NCI-H2196 treated with DMSO at 0.1 percent for 48 hours (cell line): ENCODE measurements at regions not wholly inside any gene's neighbourhood (a gene's known extent, or its start where the extent isn't known, plus 50 kb on each side); places are given as distances from the start of the nearest gene placed in this dataset.

Experiments used
- DNase-seq: peaks from one replicate; lab custom pipeline; 2025; ENCODE audit not compliant: unreplicated experiment; lab: John Stamatoyannopoulos, UW

DNA sequence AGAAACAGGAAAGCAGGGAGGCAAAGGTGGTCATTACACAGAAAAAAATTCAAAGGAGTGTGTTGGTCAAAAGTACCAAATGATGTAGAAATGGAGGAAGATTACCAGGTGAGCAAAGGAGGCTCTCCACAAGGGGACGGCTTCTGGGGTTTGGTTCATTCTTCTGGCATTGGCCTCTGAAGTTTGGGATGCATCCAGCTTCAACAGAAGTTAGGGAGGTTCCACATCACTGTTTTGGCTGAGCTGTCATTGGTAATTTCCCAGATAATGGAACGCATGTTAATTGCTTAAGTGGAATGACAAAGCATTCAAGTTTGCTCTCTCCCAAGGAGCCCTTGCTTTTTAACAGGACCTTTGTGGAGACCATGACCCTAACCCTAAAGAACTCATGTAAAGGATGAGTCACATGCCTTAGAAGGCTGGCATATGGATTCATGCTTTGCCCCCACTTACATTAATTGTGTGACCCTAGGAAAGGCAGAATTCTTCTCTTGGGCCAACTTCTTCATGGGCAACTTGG is 398.6 kb downstream of the GPAM start:
- DNase-seq, result no peak

DNA sequence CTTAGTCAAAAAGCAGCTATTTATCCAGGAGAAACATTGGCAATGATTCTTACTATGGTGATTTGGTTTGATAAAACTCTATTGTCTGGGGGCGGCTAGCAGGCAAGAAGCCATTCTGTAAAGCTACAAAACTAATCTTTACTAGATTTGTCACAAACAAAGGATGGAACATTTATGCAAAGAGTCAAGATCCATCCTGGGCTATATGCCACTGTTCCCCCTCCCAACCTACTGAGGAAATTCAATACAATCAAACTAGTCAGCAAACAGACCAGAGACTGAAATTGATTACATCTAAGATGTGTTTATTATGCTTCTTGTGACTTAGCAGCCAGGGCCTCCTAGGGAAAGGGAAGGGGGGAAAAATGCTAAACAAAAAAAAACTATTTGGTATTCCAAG is 397.6 kb downstream of the GPAM start:
- no peak for DNase-seq

DNA sequence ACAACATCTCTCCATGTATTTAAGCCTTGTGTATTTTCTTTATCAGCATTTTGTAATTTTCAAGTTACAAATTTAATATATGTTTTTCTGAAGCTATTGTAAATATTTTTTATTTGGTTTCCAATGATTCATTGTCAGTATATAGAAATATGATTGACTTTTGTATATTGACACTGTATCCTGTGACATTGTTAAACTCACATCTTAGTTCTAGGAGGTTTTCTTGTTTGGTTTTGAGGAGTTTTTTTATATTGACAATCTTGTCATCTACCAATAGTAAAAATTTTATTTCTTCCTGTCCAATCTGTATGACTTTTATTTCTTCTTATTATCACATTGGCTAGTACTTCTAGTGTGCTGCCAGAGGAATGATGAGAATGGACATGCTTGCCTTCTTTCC is 393.7 kb downstream of the GPAM start:
- DNase-seq, result no peak

DNA sequence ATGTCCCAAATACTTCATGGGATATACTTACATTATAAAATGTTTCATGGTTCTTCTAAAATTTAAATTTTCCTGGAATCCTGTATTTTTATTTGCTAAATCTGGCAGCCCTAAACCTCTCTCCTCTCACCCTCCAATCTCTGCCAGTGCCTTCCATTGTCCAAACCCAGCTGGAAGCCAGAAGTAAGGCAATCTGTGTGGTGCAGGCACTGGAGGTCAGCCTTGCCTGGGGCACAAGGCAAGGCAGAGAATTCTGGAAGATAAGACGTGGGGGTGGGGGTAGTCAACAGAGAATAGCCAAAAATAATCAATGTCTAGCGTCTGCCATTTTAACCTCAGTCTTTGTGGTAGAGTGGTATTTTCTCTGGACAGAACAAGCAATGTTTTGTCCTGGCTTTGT is 381.7 kb downstream of the GPAM start:
- DNase-seq, result no peak

DNA sequence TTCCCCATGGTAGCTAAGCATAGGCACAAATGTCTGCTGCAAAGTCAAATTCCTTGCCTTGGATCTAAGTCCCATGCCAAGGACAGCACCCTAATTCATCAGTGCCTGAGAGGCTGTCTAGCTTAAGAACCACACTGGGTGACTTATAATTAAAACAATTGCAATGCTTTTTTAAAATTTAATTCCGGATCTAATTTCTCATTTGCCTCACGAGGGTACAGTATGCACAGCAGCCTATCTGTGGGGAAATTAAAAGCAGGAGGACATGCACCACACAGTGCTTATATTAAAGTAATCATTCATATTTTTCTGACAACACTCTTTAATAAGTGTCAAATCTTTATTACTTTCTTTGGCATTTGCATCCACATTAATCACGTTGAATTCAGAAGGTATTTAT is 378.8 kb downstream of the GPAM start:
- DNase-seq, result no peak

DNA sequence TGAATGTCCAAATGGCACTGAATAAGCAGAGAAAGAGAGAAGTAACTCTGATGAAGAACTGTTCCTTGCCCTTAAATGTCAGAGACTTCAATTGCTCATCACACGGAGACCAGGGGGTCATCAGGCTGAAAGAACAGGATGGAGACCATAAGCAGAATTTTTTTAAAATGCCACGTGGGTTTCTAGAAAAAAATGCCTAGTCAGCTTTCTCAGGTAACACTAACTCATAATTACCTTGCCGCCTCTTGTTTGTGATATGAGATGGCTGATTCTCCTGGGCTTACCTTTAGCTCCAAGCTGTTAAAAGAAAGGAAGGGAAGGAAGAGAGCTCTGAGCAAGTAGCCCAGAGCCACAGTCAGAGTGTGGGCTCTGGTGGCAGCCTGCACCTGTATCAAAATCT is 372.0 kb downstream of the GPAM start:
- no peak for DNase-seq

DNA sequence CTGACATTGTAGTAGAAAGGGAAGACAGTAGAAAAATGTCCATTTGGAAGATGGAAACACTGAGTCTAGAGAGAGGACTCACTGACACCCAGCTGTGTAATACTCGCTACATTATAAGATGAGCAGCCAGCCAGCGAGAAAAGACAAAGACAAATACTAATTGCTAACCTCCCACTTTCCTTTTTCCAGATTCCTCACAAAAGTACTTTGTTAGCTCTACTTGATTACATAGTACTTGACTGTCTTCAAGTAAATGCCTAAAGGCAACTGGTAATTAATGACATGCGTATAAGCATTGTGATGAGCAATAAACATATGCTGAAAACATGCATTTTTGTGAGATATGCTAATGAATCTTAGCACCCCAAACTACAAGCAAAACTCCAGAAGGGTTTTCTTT is 363.1 kb downstream of the GPAM start:
- no peak for DNase-seq

DNA sequence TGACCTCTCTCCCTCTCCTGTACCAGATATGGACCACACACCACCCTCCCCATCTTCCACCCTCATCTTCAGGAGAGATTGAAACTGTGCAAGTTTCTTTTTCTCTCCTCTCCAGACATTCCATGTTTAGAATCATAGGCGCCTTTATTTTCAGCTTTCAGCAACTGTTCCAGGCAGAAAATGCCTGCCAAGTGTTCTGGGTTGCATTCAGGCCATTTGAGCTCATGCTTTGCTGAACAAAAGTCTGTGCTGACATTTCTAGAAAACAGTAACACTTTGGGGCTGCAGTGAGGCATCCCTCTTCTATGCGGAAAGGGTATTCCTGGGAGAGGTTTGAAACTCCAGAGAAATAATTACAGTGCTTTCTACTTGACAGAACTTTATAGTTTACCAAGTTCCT is 361.7 kb downstream of the GPAM start:
- no peak for DNase-seq

DNA sequence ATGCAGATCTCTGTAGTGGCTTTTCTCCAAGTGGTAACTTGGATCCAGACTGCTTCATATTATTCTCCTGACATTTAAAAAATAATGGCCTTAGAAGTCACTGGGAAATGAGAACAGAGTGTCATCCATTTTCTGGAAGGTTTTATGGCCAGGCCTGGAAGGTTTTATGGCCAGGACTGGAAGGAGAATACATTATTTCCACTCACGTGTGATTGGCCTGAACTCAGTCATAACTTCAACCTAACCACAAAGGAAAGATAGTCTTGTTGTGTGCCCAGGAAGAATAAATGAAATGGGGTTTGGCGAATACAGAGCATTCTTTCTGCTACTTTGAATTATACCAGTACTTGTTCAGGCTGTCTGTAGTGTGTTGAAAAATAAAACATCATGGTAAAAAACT is 360.9 kb downstream of the GPAM start:
- no peak for DNase-seq

DNA sequence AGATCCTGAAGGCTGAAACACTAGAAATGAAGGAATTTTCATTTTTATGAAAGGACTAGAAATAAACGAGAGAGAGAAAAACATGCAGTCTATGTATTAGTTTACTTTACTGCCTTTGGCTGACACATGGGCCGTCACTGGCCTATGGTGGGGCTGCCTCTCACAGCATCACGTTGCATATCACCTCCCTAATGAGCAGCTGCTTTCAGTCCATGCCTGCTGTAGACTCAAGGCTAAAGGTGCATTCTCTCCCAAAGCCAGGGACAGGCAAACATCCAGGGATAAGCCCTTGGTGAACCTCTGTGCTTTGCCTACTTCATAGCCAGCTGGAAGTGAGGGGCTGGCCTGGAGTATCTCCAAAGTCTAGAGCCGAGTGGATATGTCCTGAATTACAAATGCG is 359.4 kb downstream of the GPAM start:
- no peak for DNase-seq

DNA sequence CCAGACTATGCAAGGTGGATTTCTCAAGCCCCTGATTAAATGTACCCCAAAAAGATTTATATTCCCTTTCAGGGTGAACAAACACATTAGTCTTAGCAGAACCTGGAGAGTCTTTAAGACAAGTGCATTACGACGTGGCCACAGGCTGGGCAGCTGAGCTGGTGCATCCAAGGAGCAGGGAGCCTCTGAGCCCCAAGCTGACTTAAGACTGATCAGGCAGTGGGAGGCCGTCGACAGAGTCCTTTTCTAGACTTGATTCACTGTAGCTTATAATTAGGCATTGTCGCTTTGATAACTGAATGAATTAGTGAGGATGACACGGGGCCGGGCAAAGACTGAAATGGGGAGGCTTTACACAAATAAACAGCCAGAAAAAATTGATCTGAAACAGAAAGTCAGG is 353.2 kb downstream of the GPAM start:
- no peak for DNase-seq

DNA sequence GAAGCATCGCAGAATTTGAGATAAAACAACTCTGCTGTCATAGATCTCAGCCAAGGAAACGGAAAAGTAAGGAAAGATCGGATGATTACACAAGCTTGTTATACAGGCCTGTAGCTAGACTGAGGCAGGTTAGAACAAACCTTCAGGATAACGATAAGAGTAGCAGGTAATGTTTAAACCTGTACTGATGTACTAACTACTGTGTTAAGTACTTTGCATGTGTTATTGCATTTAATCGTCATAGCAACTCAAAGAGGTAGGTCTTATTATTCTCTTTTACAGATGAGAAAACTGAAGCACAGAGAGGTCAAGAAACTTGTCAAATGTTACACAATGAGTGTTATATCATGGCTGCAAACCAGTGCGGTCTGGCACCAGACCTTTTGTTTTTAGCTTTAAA is 352.5 kb downstream of the GPAM start:
- DNase-seq, result no peak

DNA sequence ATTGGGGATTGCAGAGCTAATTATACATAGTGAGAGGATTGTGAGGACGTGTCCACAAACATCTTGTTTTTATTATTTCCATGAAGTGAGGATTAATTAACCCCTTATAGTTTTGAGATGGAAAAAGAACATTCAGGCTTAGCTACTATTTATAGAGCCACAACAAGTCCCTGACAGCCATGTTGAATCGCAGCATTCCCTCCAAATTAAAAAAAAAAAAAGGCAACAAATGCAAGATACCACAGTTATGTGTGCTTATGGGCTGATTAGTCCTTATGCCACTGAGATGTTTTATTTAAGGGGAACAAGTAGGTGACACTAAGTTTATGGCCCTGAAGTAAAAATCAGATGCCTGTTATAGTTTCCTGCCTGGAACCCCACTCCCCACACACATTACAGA is 350.3 kb downstream of the GPAM start:
- no peak for DNase-seq

DNA sequence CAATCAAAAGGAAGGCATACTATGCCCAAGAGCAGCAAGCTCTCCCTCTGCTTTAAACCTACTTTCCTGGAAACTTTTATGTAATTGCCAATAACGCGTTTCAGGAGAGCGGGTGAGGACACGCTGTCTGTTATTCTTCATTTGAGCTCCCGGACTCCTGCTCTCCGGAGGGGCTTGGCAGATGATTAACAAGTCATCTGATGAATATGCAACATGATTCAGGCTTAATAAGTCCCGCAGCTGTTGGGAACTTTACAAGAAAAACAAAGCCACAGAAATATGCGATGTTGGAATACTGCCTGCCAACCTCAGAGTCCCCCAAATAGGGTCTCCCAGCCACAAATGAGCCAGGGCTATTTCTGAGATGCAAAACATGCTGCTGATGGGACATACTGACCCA is 348.0 kb downstream of the GPAM start:
- no peak for DNase-seq

DNA sequence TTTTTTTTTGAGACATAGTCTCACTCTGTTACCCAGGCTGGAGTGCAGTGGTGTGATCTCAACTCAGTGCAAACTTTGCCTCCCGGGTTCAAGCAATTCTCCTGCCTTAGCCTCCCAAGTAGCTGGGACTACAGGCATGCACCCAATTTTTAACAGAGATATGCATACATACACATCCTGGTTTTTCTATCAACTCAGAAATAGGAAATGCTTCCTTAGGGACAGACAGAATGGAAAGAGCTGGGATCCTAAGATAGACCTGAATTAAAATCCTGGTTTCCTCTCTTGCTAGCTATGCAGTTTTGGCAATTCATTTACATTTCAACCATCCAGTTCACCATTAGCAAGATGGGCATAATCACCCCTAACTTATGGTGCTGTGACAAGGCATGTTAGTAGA is 347.5 kb downstream of the GPAM start:
- no peak for DNase-seq

DNA sequence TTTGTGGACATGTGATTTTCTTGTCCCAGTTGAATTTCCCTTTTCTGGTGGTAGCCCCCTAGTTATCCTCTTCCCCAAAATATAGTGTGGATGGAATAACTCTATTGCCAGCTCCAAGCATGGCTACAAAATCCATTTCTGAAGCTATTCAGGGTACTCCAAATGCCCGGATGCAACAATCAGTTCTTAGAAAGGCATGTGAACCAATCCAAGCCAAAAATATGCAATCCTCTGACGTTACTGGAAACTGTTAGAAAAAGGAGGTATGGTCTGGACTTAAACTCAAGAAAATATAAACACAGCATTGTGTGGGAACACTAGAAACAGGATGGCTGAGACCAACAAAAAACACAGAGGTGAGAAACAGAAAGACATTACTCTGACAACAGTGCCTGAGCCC is 347.0 kb downstream of the GPAM start:
- no peak for DNase-seq

DNA sequence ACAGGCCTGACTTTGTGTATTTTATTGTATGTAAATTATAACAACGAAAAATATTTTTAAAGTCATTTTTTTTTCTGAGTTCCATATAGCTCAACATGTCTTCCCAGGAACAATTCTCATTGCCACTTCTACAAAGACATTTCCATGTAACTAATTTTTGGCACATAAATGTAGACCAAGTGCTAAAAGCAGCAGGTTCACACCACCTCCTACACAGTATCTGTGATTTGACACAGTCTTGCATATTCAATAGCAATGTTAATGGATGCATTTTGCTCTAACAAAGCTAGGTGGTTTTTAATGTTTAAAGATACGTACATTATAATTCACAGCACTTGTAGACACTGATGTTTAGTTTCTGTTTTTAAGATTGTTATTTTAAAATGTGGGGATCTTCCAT is 346.5 kb downstream of the GPAM start:
- no peak for DNase-seq

DNA sequence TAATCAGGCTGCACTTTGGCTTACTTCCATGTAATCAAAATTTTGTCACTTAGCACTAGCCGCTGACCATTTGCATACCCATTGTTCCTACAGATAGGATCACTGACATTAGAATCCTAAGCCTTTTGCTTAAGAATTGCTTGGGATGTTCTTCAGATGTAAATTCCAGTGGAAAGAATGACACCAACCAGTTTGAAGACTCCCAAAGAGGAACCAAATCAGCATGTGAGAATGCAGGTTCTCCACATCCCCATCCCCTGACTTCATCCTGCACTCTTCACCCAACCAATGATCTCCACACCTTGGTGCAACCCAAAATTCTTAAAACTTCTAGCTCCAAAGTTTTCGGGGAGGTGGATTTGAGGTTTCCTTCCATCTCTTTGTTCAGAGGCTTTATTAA is 345.6 kb downstream of the GPAM start:
- DNase-seq, result no peak

DNA sequence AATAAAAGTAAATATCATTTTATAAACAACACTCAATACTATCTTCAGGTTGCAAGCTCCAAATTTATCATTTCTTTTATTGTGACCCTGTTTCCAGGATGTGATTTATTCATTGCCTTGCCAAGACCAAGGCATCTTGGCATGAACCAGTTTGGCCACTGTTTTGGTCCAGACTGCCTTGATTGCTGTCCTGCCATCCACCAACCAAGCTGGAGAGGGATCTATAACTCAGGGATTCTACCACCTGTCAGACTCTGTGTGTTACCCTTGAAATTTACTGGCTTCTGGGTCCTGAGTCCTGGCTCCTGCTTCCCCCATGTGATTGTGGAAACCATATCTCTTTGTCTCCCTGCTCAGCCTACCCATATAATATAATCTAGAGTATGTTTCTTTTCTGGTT is 343.0 kb downstream of the GPAM start:
- DNase-seq, result no peak

DNA sequence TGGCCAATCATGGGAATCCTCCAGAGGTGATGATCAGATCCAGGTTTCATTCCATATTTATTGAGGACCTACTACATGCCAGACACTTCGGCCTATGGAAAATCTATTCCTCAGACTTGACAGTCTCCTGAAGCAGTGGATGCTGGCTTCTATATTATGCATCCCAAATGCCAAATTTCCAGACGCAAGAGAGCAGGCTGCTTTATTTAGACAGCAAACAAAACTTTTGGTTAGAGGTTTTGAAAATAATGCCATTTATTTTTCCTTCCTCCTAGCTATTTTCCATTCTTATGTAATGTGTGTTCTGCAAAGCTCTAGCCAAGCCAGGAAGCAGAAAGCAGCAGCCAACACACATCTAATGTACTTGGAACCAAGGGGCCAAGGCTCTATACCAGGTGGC is 330.8 kb downstream of the GPAM start:
- no peak for DNase-seq

DNA sequence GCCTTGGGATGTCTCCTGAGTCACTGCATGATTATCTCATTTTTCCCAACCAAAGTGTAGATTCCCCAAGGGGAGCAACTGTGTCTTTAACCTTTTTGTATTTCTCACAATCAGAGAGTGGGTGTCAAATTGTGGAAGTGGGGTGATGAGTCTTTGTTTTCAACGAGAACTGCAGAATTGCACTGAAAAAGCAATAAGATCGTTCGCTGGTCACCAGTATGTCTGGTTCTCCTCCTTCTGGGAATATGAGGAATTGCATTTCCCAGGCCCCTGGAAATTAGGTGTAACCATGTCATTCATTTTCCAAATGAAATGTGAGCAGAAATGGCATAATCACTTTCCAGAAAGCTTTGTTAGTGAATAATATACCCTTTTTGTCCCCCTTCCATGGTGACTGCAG is 326.9 kb downstream of the GPAM start:
- no peak for DNase-seq

DNA sequence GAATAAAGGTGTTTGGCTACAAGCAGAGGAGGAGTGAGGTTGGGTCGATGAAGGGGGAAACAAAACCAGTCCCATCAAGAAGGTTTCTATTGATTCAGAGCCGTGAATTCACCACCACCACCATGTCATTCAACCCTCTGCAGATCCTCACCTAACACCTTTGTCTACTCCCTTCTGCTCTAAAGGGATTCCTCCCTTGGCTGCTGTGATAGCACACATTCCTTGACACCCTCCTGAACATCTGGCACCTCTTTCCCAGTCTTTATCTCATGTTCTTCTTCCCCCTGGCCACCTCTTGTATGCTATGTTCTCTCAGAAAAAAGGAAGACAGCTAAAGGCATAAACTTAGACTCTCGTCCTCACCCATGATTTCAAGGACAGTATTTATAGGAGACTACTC is 318.0 kb downstream of the GPAM start:
- no peak for DNase-seq

DNA sequence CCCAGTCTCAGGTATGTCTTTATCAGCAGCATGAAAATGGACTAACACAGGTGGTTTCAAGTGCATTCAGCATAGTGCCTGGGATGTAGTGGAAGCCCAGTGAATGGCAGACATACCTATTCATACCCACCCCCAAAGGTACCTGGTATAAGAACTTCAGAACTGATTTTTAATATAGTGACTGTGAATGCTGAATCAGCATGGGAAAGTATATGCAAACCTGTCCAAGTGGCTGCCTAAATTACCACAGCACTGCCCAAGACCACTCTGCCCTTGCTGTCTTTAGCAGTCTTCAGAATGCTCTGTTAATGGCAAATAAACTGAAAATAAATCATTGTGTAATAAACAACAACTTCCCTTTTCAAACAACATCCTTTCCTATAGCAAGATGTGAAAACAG is 312.1 kb downstream of the GPAM start:
- no peak for DNase-seq

DNA sequence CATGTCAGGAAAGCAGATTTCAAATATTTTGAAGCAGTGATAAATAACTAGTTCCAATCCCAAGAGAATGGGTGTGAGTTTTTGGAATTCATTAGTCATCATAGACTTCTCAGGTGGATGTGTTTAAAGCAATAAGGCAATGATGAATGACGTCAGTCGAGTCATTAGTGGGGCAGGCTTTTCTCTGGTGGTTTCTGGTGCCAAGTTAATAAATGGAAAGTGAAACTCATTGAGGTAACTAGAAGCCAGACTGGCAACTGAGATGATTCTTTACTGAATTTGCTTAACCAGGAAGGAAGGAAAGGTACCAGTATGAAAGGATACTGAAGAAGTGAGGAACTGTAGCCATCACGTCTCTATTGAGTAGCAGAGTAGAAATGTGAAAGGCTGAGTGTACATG is 311.0 kb downstream of the GPAM start:
- DNase-seq, result no peak
